ENCODE measurements at regions not wholly inside any gene's neighbourhood (a gene's known extent, or its start where the extent isn't known, plus 50 kb on each side); places are given as distances from the start of the nearest gene placed in this dataset.

- CTCF ChIA-PET (ENCODE audit: low intra/inter-chr PET ratio) = no interaction called here
- H2AFZ ChIP-seq (ENCODE audit: low read depth, low read length) = no peak overlapping the region
- no peaks in the 10 kb centered on the region for H4K20me1 ChIP-seq (replicated peaks; ENCODE audit: control insufficient read depth, insufficient read depth, low read length)
- peak; percentile 71 for TF ChIP-seq RFX1 (IDR thresholded peaks at IDR 0.05)
- no peak for TF ChIP-seq FOXM1 (IDR thresholded peaks at IDR 0.05; ENCODE audit: low read depth)
- TF ChIP-seq FOXM1 (CRISPR knock-in tag; IDR thresholded peaks at IDR 0.05; ENCODE audit: low read depth) = no peak
- no peak overlapping the region for H3K4me3 ChIP-seq
- POLR2A ChIA-PET = no interaction called here
- FAIRE-seq = no peak
- 0% methylated on average over 10 of the region's 10 CpGs for WGBS (ENCODE audit: insufficient coverage, low coverage, missing lambda C conversion rate)
- no peak overlapping the region for H3K27ac ChIP-seq (ENCODE audit: extremely low read depth, low read depth, low read length)
- ATAC-seq = peak; percentile 41; the same call in 1 of the 3 replicates
- no peaks in the 10 kb centered on the region for H3K9me3 ChIP-seq (replicated peaks; ENCODE audit: control insufficient read depth, insufficient read depth, low read depth, low read length)
- peaks cover 4 to 10% of the 10 kb centered on the region in 2 experiments; a peak in 4 of 5 replicates for H3K27me3 ChIP-seq (ENCODE audit: control insufficient read depth in 2 of 2, insufficient read depth in 2 of 2, low read length in 2 of 2)
- no peak overlapping the region for H3K4me2 ChIP-seq (ENCODE audit: insufficient read depth, low read length)
- in situ Hi-C loops (cut with MboI) (no loop called here), intact Hi-C loops (cut with micrococcal nuclease) (loop anchor here (10.0 kb wide), 1 partner anchor 1073 kb away; no protein-coding TSS in a partner anchor)
- no peaks in the 10 kb centered on the region for H3K4me1 ChIP-seq (replicated peaks in 1 of 2; ENCODE audit: control insufficient read depth in 2 of 2, insufficient read depth in 2 of 2, low read length in 2 of 2)
- H3K79me2 ChIP-seq (ENCODE audit: control insufficient read depth, insufficient read depth, low read length) = no peaks in the 10 kb centered on the region
- no peak overlapping the region for H3K9ac ChIP-seq (ENCODE audit: insufficient read depth in 1 of 2, low read depth in 2 of 2, low read length in 2 of 2)
- H3K36me3 ChIP-seq (ENCODE audit: control insufficient read depth, insufficient read depth, low read length) = no peaks in the 10 kb centered on the region
- BruUV-seq (replicated peaks) = no TSS peak
- H3K9me1 ChIP-seq (ENCODE audit: control insufficient read depth, insufficient read depth, low read length) = no peaks in the 10 kb centered on the region
- peak in 2 of 4 experiments; percentile 2 to 12 for DNase-seq (ENCODE audit: extremely low read depth in 1 of 4, low spot score in 3 of 4)
Observed at GRCh38 chr1:63087966-63088365, 234.4 kb upstream of the FOXD3 start.

DNA sequence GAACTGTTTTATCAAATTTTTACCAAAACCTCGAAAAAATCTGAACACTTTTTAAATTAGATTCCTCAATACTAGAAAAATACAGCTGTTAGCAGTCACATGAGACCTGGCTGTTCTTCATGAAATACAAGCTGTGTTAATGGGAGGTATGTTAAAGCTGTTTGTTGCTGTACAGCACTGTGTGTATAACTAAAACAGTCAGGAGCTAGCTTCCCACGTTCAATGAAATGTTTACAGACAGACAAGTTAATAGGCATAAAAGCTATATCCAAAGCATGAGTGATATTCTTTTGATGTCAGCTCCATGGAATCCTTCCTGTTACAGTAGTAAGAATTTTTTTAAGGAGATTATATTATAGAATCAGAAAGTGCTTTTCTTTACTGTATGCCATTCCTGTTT, 223.2 kb upstream of the FOXD3 start:
- ATAC-seq (no peak), DNase-seq (ENCODE audit: extremely low read depth in 1 of 4, low spot score in 3 of 4) (no peak), FAIRE-seq (no peak)
- no peaks in the 10 kb centered on the region for H3K27me3 ChIP-seq (ENCODE audit: control insufficient read depth in 2 of 2, insufficient read depth in 2 of 2, low read length in 2 of 2)
- in situ Hi-C loops (cut with MboI) = no loop called here
- H3K4me1 ChIP-seq (replicated peaks in 1 of 2; ENCODE audit: control insufficient read depth in 2 of 2, insufficient read depth in 2 of 2, low read length in 2 of 2) = no peaks in the 10 kb centered on the region
- no peaks in the 10 kb centered on the region for H3K9me3 ChIP-seq (replicated peaks; ENCODE audit: control insufficient read depth, insufficient read depth, low read depth, low read length)
- intact Hi-C loops (cut with micrococcal nuclease) = no loop called here
- no peak overlapping the region for H2AFZ ChIP-seq (ENCODE audit: low read depth, low read length)
- CTCF ChIA-PET (ENCODE audit: low intra/inter-chr PET ratio) = no interaction called here
- H4K20me1 ChIP-seq (replicated peaks; ENCODE audit: control insufficient read depth, insufficient read depth, low read length) = no peaks in the 10 kb centered on the region
- H3K4me3 ChIP-seq = no peak overlapping the region
- H3K27ac ChIP-seq (ENCODE audit: extremely low read depth, low read depth, low read length) = no peak overlapping the region
- POLR2A ChIA-PET = interaction anchor here (1.4 kb wide), 1 partner anchor 10 kb away, joined by 5 read pairs; no protein-coding TSS in a partner anchor
- TF ChIP-seq FOXJ2 (tag; IDR thresholded peaks at IDR 0.05) (no peak), PHB (CRISPR knock-in tag; IDR thresholded peaks at IDR 0.05) (no peak), NR4A1 (CRISPR knock-in tag; IDR thresholded peaks at IDR 0.05) (no peak), NR4A1 (tag; IDR thresholded peaks at IDR 0.05) (no peak), CTBP1 (IDR thresholded peaks at IDR 0.05; ENCODE audit: borderline replicate concordance) (no peak), ZNF764 (CRISPR knock-in tag; IDR thresholded peaks at IDR 0.05; ENCODE audit: low read depth) (no peak), ARID1B (IDR thresholded peaks at IDR 0.05) (no peak), CREBBP (IDR thresholded peaks at IDR 0.05; ENCODE audit: low read depth, low read length) (no peak), ZNF282 (CRISPR knock-in tag; IDR thresholded peaks at IDR 0.05) (no peak), SP2 (IDR thresholded peaks at IDR 0.05; ENCODE audit: extremely low read depth, low read depth, low read length, poor library complexity, severe bottlenecking) (no peak), TRIM25 (IDR thresholded peaks at IDR 0.05; ENCODE audit: borderline replicate concordance) (no peak), CBX8 (IDR thresholded peaks at IDR 0.05; ENCODE audit: borderline replicate concordance, extremely low read depth, low read depth, low read length, poor library complexity, severe bottlenecking) (no peak)
- H3K4me2 ChIP-seq (ENCODE audit: insufficient read depth, low read length) = no peak overlapping the region
- 0% methylated on average over 2 of the region's 2 CpGs for WGBS (ENCODE audit: insufficient coverage, low coverage, missing lambda C conversion rate)
- no peaks in the 10 kb centered on the region for H3K36me3 ChIP-seq (ENCODE audit: control insufficient read depth, insufficient read depth, low read length)
- H3K9ac ChIP-seq (ENCODE audit: insufficient read depth in 1 of 2, low read depth in 2 of 2, low read length in 2 of 2) = no peak overlapping the region
- no TSS peak for BruUV-seq (replicated peaks)
- no peaks in the 10 kb centered on the region for H3K79me2 ChIP-seq (ENCODE audit: control insufficient read depth, insufficient read depth, low read length)
- H3K9me1 ChIP-seq (ENCODE audit: control insufficient read depth, insufficient read depth, low read length) = no peaks in the 10 kb centered on the region

Data from K562 (cell line).